H1 (cell line): ENCODE measurements at regions not wholly inside any gene's neighbourhood (a gene's known extent, or its start where the extent isn't known, plus 50 kb on each side); places are given as distances from the start of the nearest gene placed in this dataset.

Experiments used
- ATF2 ChIP-seq: IDR thresholded peaks from 2 replicates; pipeline ENCODE4 v1.6.1; 2012; ENCODE audit warnings: low read length, inconsistent platforms
- TEAD4 ChIP-seq: IDR thresholded peaks from 2 replicates; pipeline ENCODE4 v1.6.1; 2012; ENCODE audit warnings: low read depth, low read length, inconsistent platforms, mixed read lengths

- TF ChIP-seq ATF2 (no peak), TEAD4 (no peak)
- TF ChIP-seq, all 59 proteins: peak for 0
These were observed 114.4 kb downstream of the ZFP36L2 start (continued) for GRCh38 chr2:43111788-43112554.
